ENCODE measurements at regions not wholly inside any gene's neighbourhood (a gene's known extent, or its start where the extent isn't known, plus 50 kb on each side); places are given as distances from the start of the nearest gene placed in this dataset.
A peak's percentile ranks its signal among the peaks of the same experiment; 100 is the strongest.

GRCh38 chr7:46360811-46361210, 439.7 kb upstream of the IGFBP3 start:
- TF ChIP-seq, protein P1, sequence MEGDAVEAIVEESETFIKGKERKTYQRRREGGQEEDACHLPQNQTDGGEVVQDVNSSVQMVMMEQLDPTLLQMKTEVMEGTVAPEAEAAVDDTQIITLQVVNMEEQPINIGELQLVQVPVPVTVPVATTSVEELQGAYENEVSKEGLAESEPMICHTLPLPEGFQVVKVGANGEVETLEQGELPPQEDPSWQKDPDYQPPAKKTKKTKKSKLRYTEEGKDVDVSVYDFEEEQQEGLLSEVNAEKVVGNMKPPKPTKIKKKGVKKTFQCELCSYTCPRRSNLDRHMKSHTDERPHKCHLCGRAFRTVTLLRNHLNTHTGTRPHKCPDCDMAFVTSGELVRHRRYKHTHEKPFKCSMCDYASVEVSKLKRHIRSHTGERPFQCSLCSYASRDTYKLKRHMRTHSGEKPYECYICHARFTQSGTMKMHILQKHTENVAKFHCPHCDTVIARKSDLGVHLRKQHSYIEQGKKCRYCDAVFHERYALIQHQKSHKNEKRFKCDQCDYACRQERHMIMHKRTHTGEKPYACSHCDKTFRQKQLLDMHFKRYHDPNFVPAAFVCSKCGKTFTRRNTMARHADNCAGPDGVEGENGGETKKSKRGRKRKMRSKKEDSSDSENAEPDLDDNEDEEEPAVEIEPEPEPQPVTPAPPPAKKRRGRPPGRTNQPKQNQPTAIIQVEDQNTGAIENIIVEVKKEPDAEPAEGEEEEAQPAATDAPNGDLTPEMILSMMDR (conservative IDR thresholded peaks at IDR 0.05; ENCODE audit: low read depth in 2 of 2) = 0 out of 4 replicates have a peak, but pooled peaks of 1 of the 2 experiments have one; percentile 1
- TF ChIP-seq CREB1 (CRISPR knock-in tag; IDR thresholded peaks at IDR 0.05; ENCODE audit: low read depth) (no peak), POLR2AphosphoS5 (IDR thresholded peaks at IDR 0.05; ENCODE audit: low read depth) (no peak), EZH2 (IDR thresholded peaks at IDR 0.05; ENCODE audit: low read depth, unreplicated experiment) (no peak), EZH2phosphoT487 (IDR thresholded peaks at IDR 0.05; ENCODE audit: unreplicated experiment) (no peak), STAT1 (IDR thresholded peaks at IDR 0.05; ENCODE audit: unreplicated experiment) (no peak), JUNB (IDR thresholded peaks at IDR 0.05; ENCODE audit: unreplicated experiment) (no peak)
- TF ChIP-seq, protein P2, sequence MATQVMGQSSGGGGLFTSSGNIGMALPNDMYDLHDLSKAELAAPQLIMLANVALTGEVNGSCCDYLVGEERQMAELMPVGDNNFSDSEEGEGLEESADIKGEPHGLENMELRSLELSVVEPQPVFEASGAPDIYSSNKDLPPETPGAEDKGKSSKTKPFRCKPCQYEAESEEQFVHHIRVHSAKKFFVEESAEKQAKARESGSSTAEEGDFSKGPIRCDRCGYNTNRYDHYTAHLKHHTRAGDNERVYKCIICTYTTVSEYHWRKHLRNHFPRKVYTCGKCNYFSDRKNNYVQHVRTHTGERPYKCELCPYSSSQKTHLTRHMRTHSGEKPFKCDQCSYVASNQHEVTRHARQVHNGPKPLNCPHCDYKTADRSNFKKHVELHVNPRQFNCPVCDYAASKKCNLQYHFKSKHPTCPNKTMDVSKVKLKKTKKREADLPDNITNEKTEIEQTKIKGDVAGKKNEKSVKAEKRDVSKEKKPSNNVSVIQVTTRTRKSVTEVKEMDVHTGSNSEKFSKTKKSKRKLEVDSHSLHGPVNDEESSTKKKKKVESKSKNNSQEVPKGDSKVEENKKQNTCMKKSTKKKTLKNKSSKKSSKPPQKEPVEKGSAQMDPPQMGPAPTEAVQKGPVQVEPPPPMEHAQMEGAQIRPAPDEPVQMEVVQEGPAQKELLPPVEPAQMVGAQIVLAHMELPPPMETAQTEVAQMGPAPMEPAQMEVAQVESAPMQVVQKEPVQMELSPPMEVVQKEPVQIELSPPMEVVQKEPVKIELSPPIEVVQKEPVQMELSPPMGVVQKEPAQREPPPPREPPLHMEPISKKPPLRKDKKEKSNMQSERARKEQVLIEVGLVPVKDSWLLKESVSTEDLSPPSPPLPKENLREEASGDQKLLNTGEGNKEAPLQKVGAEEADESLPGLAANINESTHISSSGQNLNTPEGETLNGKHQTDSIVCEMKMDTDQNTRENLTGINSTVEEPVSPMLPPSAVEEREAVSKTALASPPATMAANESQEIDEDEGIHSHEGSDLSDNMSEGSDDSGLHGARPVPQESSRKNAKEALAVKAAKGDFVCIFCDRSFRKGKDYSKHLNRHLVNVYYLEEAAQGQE (IDR thresholded peaks at IDR 0.05; ENCODE audit: unreplicated experiment) = no peak
- TF ChIP-seq, protein P3, sequence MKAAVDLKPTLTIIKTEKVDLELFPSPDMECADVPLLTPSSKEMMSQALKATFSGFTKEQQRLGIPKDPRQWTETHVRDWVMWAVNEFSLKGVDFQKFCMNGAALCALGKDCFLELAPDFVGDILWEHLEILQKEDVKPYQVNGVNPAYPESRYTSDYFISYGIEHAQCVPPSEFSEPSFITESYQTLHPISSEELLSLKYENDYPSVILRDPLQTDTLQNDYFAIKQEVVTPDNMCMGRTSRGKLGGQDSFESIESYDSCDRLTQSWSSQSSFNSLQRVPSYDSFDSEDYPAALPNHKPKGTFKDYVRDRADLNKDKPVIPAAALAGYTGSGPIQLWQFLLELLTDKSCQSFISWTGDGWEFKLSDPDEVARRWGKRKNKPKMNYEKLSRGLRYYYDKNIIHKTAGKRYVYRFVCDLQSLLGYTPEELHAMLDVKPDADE (IDR thresholded peaks at IDR 0.05) = no peak
- TF ChIP-seq, protein P4, sequence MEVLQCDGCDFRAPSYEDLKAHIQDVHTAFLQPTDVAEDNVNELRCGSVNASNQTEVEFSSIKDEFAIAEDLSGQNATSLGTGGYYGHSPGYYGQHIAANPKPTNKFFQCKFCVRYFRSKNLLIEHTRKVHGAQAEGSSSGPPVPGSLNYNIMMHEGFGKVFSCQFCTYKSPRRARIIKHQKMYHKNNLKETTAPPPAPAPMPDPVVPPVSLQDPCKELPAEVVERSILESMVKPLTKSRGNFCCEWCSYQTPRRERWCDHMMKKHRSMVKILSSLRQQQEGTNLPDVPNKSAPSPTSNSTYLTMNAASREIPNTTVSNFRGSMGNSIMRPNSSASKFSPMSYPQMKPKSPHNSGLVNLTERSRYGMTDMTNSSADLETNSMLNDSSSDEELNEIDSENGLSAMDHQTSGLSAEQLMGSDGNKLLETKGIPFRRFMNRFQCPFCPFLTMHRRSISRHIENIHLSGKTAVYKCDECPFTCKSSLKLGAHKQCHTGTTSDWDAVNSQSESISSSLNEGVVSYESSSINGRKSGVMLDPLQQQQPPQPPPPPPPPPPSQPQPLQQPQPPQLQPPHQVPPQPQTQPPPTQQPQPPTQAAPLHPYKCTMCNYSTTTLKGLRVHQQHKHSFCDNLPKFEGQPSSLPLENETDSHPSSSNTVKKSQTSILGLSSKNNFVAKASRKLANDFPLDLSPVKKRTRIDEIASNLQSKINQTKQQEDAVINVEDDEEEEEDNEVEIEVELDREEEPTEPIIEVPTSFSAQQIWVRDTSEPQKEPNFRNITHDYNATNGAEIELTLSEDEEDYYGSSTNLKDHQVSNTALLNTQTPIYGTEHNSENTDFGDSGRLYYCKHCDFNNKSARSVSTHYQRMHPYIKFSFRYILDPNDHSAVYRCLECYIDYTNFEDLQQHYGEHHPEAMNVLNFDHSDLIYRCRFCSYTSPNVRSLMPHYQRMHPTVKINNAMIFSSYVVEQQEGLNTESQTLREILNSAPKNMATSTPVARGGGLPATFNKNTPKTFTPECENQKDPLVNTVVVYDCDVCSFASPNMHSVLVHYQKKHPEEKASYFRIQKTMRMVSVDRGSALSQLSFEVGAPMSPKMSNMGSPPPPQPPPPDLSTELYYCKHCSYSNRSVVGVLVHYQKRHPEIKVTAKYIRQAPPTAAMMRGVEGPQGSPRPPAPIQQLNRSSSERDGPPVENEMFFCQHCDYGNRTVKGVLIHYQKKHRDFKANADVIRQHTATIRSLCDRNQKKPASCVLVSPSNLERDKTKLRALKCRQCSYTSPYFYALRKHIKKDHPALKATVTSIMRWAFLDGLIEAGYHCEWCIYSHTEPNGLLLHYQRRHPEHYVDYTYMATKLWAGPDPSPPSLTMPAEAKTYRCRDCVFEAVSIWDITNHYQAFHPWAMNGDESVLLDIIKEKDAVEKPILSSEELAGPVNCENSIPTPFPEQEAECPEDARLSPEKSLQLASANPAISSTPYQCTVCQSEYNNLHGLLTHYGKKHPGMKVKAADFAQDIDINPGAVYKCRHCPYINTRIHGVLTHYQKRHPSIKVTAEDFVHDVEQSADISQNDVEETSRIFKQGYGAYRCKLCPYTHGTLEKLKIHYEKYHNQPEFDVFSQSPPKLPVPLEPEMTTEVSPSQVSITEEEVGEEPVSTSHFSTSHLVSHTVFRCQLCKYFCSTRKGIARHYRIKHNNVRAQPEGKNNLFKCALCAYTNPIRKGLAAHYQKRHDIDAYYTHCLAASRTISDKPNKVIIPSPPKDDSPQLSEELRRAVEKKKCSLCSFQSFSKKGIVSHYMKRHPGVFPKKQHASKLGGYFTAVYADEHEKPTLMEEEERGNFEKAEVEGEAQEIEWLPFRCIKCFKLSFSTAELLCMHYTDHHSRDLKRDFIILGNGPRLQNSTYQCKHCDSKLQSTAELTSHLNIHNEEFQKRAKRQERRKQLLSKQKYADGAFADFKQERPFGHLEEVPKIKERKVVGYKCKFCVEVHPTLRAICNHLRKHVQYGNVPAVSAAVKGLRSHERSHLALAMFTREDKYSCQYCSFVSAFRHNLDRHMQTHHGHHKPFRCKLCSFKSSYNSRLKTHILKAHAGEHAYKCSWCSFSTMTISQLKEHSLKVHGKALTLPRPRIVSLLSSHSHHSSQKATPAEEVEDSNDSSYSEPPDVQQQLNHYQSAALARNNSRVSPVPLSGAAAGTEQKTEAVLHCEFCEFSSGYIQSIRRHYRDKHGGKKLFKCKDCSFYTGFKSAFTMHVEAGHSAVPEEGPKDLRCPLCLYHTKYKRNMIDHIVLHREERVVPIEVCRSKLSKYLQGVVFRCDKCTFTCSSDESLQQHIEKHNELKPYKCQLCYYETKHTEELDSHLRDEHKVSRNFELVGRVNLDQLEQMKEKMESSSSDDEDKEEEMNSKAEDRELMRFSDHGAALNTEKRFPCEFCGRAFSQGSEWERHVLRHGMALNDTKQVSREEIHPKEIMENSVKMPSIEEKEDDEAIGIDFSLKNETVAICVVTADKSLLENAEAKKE (CRISPR knock-in tag; IDR thresholded peaks at IDR 0.05) = no peak
